K562 (cell line): ENCODE measurements at regions not wholly inside any gene's neighbourhood (a gene's known extent, or its start where the extent isn't known, plus 50 kb on each side); places are given as distances from the start of the nearest gene placed in this dataset.

Source experiments
- BCLAF1 ChIP-seq, 2 experiments: fragments of 450-650 bp in 1 of 2; IDR thresholded peaks; 2 replicates each; pipeline ENCODE4 v1.6.1; 2011 to 2017; ENCODE audit warnings: low read depth in 2 of 2, antibody characterized with exemption in 1 of 2, borderline replicate concordance in 1 of 2, low read length in 1 of 2, mild to moderate bottlenecking in 1 of 2, mixed read lengths in 1 of 2; ENCODE audit not compliant: control insufficient read depth in 1 of 2
- C11orf30 ChIP-seq: fragments of 450-650 bp; IDR thresholded peaks from 2 replicates; pipeline ENCODE4 v1.6.1; 2016; ENCODE audit warnings: low read depth, mild to moderate bottlenecking
- CEBPB ChIP-seq: fragments of 450-650 bp; IDR thresholded peaks from 2 replicates; pipeline ENCODE4 v1.6.1; 2016; ENCODE audit warnings: missing genetic modification characterization, missing compliant biosample characterization
- FOXA1 ChIP-seq: fragments of 450-650 bp; IDR thresholded peaks from 2 replicates; pipeline ENCODE4 v1.6.1; 2016; ENCODE audit warnings: mild to moderate bottlenecking, borderline replicate concordance
- KDM5B ChIP-seq: fragments of 200-600 bp; sonication (generic); IDR thresholded peaks from 2 replicates; pipeline ENCODE4 v1.6.1; 2012; ENCODE audit warnings: low read depth, mild to moderate bottlenecking, moderate library complexity, low read length, control low read depth, inconsistent platforms; ENCODE audit not compliant: insufficient replicate concordance
- KHSRP ChIP-seq: fragments of 450-650 bp; IDR thresholded peaks from 2 replicates; pipeline ENCODE4 v1.6.1; 2017
- MBD1 ChIP-seq: fragments of 250-450 bp; sonication (Bioruptor Pico); IDR thresholded peaks from 2 replicates; pipeline ENCODE4 v1.8.0; 2022; ENCODE audit warnings: inconsistent platforms
- NFIC ChIP-seq: fragments of 450-650 bp; IDR thresholded peaks from 2 replicates; pipeline ENCODE4 v1.6.1; 2017; ENCODE audit warnings: mild to moderate bottlenecking, inconsistent platforms
- PKNOX1 ChIP-seq: fragments of 450-650 bp; IDR thresholded peaks from 2 replicates; pipeline ENCODE4 v1.6.1; 2016
- SPI1 ChIP-seq: IDR thresholded peaks from 2 replicates; pipeline ENCODE4 v1.6.1; 2011; ENCODE audit warnings: low read depth, low read length, control low read depth, borderline replicate concordance
- TEAD4 ChIP-seq, 2 experiments: sonication (generic) in 1 of 2; formaldehyde crosslinking in 1 of 2; IDR thresholded peaks; 2 replicates each; pipeline versions ENCODE4 v1.6.1 to v1.8.0; 2012 to 2022; ENCODE audit warnings: borderline replicate concordance in 1 of 2, inconsistent platforms in 1 of 2, low read length in 1 of 2, mild to moderate bottlenecking in 1 of 2, missing genetic modification reagents in 1 of 2
- TFAP4 ChIP-seq: sonication (generic); formaldehyde crosslinking; IDR thresholded peaks from 2 replicates; pipeline ENCODE4 v1.8.0; 2022; ENCODE audit warnings: missing genetic modification reagents, mild to moderate bottlenecking, moderate library complexity, borderline replicate concordance
- UBTF ChIP-seq, 2 experiments: IDR thresholded peaks; 2 replicates each; pipeline ENCODE4 v1.6.1; 2012; ENCODE audit warnings: improper control_type of control experiment in 2 of 2, low read depth in 2 of 2, low read length in 2 of 2, borderline replicate concordance in 1 of 2
- ZNF436 ChIP-seq: fragments of 250-450, 450-650 bp; sonication (Bioruptor Pico); formaldehyde crosslinking; IDR thresholded peaks from 2 replicates; pipeline ENCODE4 v1.7.0; 2020; ENCODE audit warnings: mild to moderate bottlenecking
- ZNF445 ChIP-seq: fragments of 250-450 bp; sonication (Bioruptor Pico); IDR thresholded peaks from 2 replicates; pipeline ENCODE4 v1.4.0; 2020; ENCODE audit warnings: low read depth, mild to moderate bottlenecking, moderate library complexity
- ZNF780A ChIP-seq: fragments of 250-450 bp; sonication (Bioruptor Pico); IDR thresholded peaks from 2 replicates; pipeline ENCODE4 v1.5.0; 2021; ENCODE audit warnings: mild to moderate bottlenecking

- TF ChIP-seq BCLAF1 (IDR thresholded peaks at IDR 0.05; ENCODE audit: borderline replicate concordance in 1 of 2, control insufficient read depth in 1 of 2, low read depth in 2 of 2, low read length in 1 of 2), result no peak
- TF ChIP-seq PKNOX1, result no peak
- TF ChIP-seq C11orf30, result peak; percentile 79
- TF ChIP-seq FOXA1, result no peak
- no peak for TF ChIP-seq CEBPB
- no peak for TF ChIP-seq ZNF436 (CRISPR knock-in tag)
- no peak for TF ChIP-seq ZNF445
- 0 out of 4 replicates have a peak, but pooled peaks of 1 of the 2 experiments have one; percentile 34 for TF ChIP-seq UBTF (IDR thresholded peaks at IDR 0.05; ENCODE audit: borderline replicate concordance in 1 of 2, low read depth in 2 of 2, low read length in 2 of 2)
- no peak for TF ChIP-seq TEAD4 (IDR thresholded peaks at IDR 0.05; ENCODE audit: low read length)
- no peak for TF ChIP-seq TEAD4 (CRISPR knock-in tag; IDR thresholded peaks at IDR 0.05; ENCODE audit: borderline replicate concordance)
- no peak for TF ChIP-seq TFAP4 (CRISPR knock-in tag)
- peak; percentile 87 for TF ChIP-seq NFIC
- TF ChIP-seq MBD1, result no peak
- no peak for TF ChIP-seq KHSRP
- TF ChIP-seq SPI1, result no peak
- TF ChIP-seq KDM5B, result no peak
- TF ChIP-seq ZNF780A (CRISPR knock-in tag), result no peak
These were observed 146.4 kb upstream of the SHB start (continued) for GRCh38 chr9:38215465-38215864.
